Right lobe of liver (tissue), 6 donors: ENCODE measurements at regions not wholly inside any gene's neighbourhood (a gene's known extent, or its start where the extent isn't known, plus 50 kb on each side); places are given as distances from the start of the nearest gene placed in this dataset.

Experiments used
- ATAC-seq, 4 donors: fragments of 200-7000 bp; cut with Tn5 transposase; one replicate each; pipeline ENCODE4 v1.9.1; 2020; ENCODE audit warnings: mild to moderate bottlenecking in 4 of 4, moderate library complexity in 4 of 4
- DNase-seq, 3 donors: peaks; one replicate each; pipeline ENCODE4 v3.0.0-alpha.2; 2020
- H3K27ac ChIP-seq, 3 donors: fragments of 200-600 bp; one replicate each; pipeline ENCODE4 v1.8.0; 2022
- H3K27me3 ChIP-seq, 2 donors: fragments of 200-600 bp; one replicate each; pipeline ENCODE4 v1.8.0; 2022
- H3K36me3 ChIP-seq, 4 donors: fragments of 200-600 bp; sonication (generic) in 1 of 4; one replicate each; pipeline versions ENCODE4 v1.5.1 to v1.8.0; 2017 to 2022; ENCODE audit warnings: control low read depth in 1 of 4
- H3K4me1 ChIP-seq, 4 donors: fragments of 200-600 bp; sonication (generic) in 1 of 4; one replicate each; pipeline versions ENCODE4 v1.5.1 to v1.8.0; 2017 to 2022; ENCODE audit warnings: control low read depth in 1 of 4
- H3K4me3 ChIP-seq, 3 donors: fragments of 200-600 bp; one replicate each; pipeline ENCODE4 v1.8.0; 2022
- H3K9me3 ChIP-seq, 4 donors: fragments of 200-600 bp; sonication (generic) in 1 of 4; one replicate each; pipeline versions ENCODE4 v1.5.1 to v1.8.0; 2017 to 2022; ENCODE audit warnings: control low read depth in 1 of 4
- POLR2A ChIP-seq: fragments of 450-650 bp; IDR thresholded peaks from one replicate; pipeline ENCODE4 v1.6.1; 2017; ENCODE audit warnings: antibody characterized with exemption, mild to moderate bottlenecking
- WGBS: methylation state at CpG from one replicate; pipeline ENCODE4 v1.1.6; 2018; ENCODE audit warnings: low coverage, low lambda C conversion rate; ENCODE audit not compliant: insufficient coverage; ENCODE audit errors: missing lambda C conversion rate; 5-methylcytosine and 5-hydroxymethylcytosine counted together
- intact Hi-C, 2 donors: fragments of 100-400 bp; cut with DNase I; formaldehyde crosslinking; loops; one replicate each; pipeline versions ENCODE4 v1.11.2 to v1.14.1; 2022
- TF ChIP-seq, protein P1 (sequence below), 4 donors: fragments of 200-600 bp in 3 of 4; fragments of 450-650 bp in 1 of 4; IDR thresholded peaks; one replicate each; pipeline versions ENCODE4 v1.5.1 to v1.8.0; 2016 to 2022; ENCODE audit warnings: antibody characterized with exemption in 4 of 4, mild to moderate bottlenecking in 2 of 4
- donor health status: DM: no; HTN: yes; CAD: no.
- donor health status: DM: no; HTN: no; CAD: no.
- donor health status: DM: no; HTN: no; CAD: no.
- donor health status: DM: no; HTN: yes; CAD: no.
- donor health status: DM: no; HTN: yes; CAD: no.

DNA sequence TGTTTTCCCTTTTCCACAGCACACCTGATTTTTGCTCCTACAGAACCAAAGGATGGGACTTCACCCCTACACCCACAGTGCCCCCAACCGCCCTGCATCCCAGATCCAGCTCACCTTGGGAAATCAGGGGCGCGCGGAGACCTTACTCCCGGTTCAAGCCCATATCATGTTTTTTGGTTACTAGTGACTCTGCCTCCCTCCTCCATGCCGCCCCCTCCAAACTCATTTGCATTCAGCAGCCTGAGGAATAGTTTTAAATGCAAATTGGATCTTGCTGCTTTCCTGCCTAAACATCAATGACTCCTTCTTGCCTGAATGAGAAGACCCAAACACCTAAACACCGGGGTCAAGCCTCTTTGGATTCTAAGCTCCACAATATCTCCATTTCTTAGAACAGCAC, 331.8 kb downstream of the TMEM114 start:
- WGBS, result 51% methylated on average over 7 of the region's 7 CpGs
- ATAC-seq, result no peak
- Histone ChIP-seq H3K36me3 (no peaks in the 10 kb centered on the region), H3K9me3 (no peaks in the 10 kb centered on the region), H3K27me3 (no peaks in the 10 kb centered on the region), H3K4me3 (no peak overlapping the region), H3K4me1 (no peaks in the 10 kb centered on the region), H3K27ac (no peak overlapping the region)
- TF ChIP-seq POLR2A, result no peak
- TF ChIP-seq, protein P1, sequence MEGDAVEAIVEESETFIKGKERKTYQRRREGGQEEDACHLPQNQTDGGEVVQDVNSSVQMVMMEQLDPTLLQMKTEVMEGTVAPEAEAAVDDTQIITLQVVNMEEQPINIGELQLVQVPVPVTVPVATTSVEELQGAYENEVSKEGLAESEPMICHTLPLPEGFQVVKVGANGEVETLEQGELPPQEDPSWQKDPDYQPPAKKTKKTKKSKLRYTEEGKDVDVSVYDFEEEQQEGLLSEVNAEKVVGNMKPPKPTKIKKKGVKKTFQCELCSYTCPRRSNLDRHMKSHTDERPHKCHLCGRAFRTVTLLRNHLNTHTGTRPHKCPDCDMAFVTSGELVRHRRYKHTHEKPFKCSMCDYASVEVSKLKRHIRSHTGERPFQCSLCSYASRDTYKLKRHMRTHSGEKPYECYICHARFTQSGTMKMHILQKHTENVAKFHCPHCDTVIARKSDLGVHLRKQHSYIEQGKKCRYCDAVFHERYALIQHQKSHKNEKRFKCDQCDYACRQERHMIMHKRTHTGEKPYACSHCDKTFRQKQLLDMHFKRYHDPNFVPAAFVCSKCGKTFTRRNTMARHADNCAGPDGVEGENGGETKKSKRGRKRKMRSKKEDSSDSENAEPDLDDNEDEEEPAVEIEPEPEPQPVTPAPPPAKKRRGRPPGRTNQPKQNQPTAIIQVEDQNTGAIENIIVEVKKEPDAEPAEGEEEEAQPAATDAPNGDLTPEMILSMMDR (IDR thresholded peaks at IDR 0.05), result no peak
- DNase-seq, result peak in 1 of 3 donors; percentile 46
- intact Hi-C loops, result no loop called here

DNA sequence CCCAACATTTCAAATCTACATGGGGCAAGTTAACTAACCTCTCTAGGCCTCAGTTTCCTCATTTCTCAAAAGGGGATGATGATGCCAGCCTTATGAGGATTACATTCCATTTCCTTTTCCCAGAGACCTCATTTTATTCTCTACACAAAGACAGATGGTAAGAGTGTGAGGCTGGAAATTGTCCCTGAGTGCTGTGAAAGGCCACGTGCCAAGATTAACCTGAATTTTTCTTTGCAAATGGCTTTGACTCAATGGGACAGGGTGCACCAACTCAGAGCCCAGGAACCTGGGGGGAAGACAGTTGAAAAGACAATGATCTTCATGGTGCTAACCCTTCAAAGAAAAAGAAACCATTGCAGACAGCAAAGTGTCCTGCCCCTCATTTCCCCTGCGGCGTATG, 332.8 kb downstream of the TMEM114 start:
- intact Hi-C loops, result no loop called here
- DNase-seq (no peak), ATAC-seq (no peak)
- Histone ChIP-seq H3K9me3 (no peaks in the 10 kb centered on the region), H3K4me1 (no peaks in the 10 kb centered on the region), H3K27ac (no peak overlapping the region), H3K36me3 (no peaks in the 10 kb centered on the region), H3K4me3 (no peak overlapping the region), H3K27me3 (no peaks in the 10 kb centered on the region)
- 20% methylated on average over 1 of the region's 3 CpGs for WGBS
- TF ChIP-seq, protein P1 (IDR thresholded peaks at IDR 0.05), result no peak
- no peak for TF ChIP-seq POLR2A

DNA sequence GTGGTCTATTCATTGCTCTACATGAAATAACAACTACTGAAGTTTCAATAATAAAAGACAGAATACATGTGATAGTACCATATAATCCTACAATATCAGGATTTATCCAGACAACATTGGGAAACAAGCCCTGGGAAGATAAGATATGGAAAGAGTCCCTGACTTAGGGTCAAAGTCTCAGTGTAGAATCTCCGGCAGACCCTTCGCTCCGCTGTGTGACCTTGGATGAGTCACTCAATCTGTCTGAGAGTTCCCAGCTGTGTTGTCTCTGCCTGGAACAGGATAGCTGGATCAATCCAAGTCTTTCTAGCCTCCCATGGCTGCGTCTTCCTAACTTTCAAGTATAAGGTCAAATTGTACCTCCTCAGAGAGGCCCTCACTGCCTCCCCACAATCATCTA, 335.9 kb downstream of the TMEM114 start:
- Histone ChIP-seq H3K4me3 (no peak overlapping the region), H3K36me3 (no peaks in the 10 kb centered on the region), H3K27me3 (no peaks in the 10 kb centered on the region), H3K4me1 (no peaks in the 10 kb centered on the region), H3K9me3 (no peaks in the 10 kb centered on the region), H3K27ac (no peak overlapping the region)
- 41% methylated on average over 3 of the region's 4 CpGs for WGBS
- DNase-seq (no peak), ATAC-seq (no peak)
- intact Hi-C loops, result no loop called here
- TF ChIP-seq, protein P1 (IDR thresholded peaks at IDR 0.05), result no peak
- no peak for TF ChIP-seq POLR2A

DNA sequence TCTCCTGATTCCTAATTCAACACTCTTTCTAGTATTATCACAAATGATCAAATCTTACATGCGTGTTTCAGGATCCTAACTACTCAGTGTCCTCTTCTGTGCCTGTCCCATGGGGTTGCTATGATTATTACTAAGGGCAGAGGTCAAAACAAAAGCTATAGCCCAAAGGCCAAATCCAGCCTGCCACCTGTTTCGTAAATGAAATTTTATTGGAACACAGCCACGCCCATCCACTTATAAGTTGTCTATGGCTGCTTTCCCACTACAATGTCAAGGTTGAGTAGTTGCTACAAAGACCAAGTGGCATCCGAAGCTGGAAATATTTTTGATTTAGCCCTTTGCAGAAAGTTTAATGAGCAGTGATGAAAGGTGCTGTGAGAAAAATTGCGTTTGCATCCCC, 336.6 kb downstream of the TMEM114 start:
- DNase-seq (no peak), ATAC-seq (no peak)
- Histone ChIP-seq H3K36me3 (no peaks in the 10 kb centered on the region), H3K27me3 (no peaks in the 10 kb centered on the region), H3K27ac (no peak overlapping the region), H3K4me1 (no peaks in the 10 kb centered on the region), H3K4me3 (no peak overlapping the region), H3K9me3 (no peaks in the 10 kb centered on the region)
- intact Hi-C loops, result no loop called here
- no peak for TF ChIP-seq POLR2A
- 63% methylated on average over 5 of the region's 5 CpGs for WGBS

DNA sequence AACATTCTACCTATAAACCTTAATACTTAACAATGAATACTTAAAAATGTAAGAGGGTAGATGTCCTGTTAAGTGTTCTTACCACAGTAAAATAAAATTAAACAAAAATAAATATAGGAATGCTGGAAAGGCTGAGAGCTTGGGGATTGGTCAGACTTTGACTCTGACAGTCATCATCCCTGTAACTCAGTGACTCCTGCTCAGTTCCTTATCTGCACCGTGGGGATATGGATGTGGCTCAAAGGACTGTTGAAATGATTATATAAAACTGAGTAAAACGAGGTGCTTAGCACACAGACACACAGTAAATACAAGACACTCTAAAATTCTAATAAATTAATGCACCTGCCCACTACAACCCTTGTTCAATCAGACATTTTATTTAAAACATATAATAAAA, 338.6 kb downstream of the TMEM114 start:
- 13% methylated on average over 2 of the region's 2 CpGs for WGBS
- intact Hi-C loops, result no loop called here

More for the DNA sequence above, 338.6 kb downstream of the TMEM114 start:
- no peak for TF ChIP-seq POLR2A
- TF ChIP-seq, protein P1 (IDR thresholded peaks at IDR 0.05), result no peak
- Histone ChIP-seq H3K27me3 (no peaks in the 10 kb centered on the region), H3K9me3 (no peaks in the 10 kb centered on the region), H3K4me1 (no peaks in the 10 kb centered on the region), H3K27ac (no peak overlapping the region), H3K4me3 (no peak overlapping the region), H3K36me3 (no peaks in the 10 kb centered on the region)
- ATAC-seq (no peak), DNase-seq (no peak)
